NCI-H345 treated with DMSO at 0.1 percent for 48 hours (cell line): ENCODE measurements at regions not wholly inside any gene's neighbourhood (a gene's known extent, or its start where the extent isn't known, plus 50 kb on each side); places are given as distances from the start of the nearest gene placed in this dataset.
"Not testable (repeated sequence)": the region's sequence is repeated elsewhere in the genome, so short reads cannot be mapped to it uniquely, and the experiment has no call there.

ENCODE experiments used
- DNase-seq: peaks from one replicate; lab custom pipeline; 2025; ENCODE audit not compliant: unreplicated experiment; lab: John Stamatoyannopoulos, UW

DNA sequence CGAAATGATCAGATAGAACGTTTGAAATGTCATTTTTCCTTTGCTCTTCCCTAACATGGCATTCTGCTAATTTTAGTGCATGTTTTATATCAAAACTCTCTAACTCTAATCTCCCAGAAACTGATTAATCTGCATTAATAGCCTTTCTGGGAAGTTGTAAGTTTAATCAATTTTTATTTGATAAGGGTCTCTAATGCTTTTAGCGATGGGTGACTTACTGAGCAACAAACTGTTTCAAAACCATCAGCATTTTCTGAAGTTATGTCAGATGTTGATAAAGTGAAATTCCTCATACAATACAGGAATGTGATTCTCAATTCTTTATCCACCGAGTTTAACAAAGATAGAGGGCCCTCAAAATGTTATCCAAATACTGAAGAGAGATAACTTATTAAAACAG is 431.6 kb upstream of the CXADR start:
- no peak for DNase-seq

DNA sequence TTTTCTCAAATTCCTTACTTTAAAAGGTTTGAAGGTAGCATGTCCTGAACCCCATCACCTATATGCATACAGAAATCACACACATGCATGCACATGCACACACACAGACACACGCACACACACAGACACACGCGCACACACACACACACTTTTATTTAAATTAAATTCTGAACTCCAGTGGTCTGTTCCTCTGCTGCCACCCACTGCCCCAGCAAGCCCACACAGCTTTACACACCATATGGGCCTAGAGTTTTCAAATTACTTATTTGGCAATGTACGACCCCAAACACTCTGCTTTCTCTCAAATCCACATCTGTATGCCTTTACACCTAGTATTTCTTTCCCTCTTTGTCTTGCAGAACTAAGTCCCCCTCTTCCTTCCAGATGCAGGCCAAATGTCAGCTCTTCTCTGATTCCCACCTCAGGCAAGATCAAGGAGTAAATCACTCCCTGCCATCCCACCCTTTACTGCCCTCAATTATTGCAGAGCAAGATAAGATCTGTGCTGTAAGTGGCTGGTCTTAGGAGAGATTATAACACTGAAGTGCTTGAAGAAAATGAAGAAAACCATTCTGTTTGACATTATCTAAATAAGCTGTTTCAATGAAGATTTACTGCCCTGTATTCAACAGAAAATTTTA is 429.9 kb upstream of the CXADR start:
- no peak for DNase-seq

DNA sequence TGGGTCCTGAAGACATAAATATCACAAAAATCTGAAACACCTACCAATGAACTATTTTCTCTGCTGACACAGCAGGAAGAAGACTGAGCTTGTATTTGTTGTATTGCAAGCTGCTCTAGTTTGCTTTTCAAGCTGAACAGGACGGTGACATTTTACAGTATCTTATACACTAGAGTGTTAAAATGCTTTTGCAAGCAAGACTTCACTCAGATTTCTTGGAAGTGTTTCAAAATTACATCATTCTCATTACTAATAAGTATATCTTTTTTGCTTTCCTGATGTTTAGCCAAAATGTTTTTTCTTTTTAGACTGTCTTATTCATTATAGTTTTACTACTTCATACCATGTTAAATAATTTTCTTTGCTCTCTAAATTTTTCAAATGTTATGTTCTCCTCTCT is 427.1 kb upstream of the CXADR start:
- no peak for DNase-seq

DNA sequence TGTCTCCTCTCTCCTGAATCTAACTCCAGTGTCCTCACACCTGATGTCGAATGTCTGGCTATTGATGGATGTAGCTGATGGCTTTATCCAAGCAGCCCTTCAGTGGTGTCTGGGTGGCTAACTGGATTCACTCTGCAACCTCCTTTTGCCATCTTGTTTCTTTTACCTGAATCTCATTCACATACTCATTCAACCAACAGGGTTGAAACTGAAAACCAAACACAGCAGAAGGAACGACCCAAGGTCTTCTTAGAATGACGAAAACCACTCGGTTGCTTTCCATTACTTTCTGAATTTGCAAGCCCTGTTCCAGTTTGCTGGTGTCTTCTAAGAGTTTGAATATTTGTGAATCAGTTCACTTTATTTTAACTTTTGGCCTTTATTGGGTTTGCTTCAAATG is 424.3 kb upstream of the CXADR start:
- DNase-seq: no peak

DNA sequence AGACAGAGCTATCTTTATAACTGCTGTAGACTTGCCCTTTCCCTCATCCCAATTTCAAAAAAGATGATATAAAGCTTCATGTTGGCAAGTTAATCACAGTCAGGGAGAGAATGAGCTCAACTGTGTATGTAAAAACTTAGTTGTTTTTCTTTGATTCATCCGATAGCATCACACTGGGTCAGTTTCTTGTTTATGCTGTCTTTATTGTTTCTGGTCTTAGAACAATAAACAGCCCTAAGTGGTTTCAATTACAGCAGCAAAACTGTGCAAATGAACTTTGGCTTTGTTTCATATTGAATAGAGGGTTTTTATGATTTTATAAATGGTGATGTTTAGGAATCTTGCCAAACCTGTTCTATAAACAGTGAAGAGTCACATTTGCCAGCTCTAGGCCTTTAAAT is 423.8 kb upstream of the CXADR start:
- DNase-seq: no peak

DNA sequence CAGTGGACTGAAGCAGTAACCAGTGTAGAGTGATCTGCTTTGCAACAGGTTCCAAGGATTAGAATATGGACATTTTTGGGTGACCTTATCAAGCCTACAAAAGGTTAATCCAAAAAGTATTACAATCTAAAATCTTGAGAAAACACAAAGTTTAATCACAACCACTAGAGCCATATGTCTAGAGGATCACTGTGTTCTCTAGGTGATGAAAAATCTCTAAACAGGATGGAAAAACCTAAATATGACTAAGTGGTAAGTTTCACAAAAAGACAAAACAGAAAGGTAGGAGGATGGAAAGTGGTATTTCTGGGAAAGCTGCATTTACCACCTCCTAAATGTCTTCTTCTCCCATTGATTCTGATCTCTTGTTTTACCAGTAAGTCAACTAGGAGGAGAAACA is 411.1 kb upstream of the CXADR start:
- DNase-seq: no peak

DNA sequence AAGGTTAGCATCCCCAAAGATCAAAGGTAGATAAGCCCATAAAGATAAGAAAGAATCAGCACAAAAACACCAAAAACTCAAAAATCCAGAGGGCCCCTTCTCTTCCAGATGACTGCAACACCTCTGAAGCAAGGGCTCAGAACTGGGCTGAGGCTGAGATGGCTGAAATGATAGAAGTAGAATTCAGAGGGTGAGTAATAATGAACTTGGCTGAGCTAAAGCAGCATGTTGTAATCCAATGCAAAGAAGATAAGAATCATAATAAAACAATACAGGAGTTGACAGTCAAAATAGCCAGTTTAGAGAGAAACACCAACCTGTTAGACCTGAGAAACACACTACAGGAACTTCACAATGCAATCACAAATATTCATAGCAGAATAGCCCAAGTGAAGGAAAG is 406.9 kb upstream of the CXADR start:
- no peak for DNase-seq

DNA sequence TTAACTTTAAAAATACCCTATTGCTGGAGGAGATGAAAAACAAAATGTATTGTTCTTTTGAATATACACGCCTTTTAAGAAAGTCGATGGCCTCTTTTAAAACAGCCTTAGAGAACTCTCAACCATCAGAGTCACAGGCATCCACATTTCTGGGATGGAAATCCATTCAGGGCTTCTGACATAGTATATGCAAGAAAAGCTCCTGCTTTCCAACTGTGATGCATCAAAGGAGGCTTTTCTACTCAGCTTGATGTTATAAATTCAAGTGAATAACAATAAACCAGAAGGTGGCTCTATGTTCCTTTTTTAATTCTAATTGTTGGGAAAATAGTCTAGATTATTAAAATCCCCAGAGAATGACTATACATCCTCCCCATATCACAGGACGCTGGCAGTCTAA is 398.8 kb upstream of the CXADR start:
- DNase-seq: no peak

DNA sequence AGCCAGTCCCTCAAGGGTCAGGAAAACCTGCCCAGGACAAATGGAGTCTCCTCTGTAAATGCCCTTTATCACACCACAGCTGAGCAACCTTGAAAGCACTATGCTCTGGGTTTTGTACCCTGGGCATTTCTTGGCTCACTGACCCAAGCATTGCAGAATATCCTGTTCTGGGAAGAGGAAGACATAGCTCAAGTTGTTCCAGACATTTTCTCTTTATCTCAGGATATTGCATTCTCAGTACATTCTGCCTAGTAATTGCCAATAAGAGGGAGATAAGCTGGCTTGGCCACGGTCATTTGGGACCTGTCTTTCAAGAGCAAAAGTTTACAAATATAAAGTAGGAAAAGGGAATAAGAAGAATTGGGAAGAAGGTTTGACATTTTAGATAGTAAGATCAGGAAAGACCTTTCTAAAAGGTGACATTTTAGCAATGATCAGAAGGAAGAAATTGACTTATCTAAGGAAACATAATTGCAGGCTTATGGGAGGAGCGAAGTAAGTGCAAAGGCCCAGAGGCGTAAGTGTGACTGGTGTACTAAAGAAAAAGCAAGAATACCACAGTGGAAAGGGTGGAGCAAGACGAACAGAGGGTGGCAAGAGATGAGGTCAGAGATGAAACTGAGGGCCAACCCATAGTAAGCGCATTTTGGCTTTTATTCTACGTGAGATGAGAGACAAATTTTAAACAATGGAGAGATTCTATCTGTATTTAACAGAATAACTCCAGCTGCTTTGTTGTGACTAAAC is 394.0 kb upstream of the CXADR start:
- no peak for DNase-seq

DNA sequence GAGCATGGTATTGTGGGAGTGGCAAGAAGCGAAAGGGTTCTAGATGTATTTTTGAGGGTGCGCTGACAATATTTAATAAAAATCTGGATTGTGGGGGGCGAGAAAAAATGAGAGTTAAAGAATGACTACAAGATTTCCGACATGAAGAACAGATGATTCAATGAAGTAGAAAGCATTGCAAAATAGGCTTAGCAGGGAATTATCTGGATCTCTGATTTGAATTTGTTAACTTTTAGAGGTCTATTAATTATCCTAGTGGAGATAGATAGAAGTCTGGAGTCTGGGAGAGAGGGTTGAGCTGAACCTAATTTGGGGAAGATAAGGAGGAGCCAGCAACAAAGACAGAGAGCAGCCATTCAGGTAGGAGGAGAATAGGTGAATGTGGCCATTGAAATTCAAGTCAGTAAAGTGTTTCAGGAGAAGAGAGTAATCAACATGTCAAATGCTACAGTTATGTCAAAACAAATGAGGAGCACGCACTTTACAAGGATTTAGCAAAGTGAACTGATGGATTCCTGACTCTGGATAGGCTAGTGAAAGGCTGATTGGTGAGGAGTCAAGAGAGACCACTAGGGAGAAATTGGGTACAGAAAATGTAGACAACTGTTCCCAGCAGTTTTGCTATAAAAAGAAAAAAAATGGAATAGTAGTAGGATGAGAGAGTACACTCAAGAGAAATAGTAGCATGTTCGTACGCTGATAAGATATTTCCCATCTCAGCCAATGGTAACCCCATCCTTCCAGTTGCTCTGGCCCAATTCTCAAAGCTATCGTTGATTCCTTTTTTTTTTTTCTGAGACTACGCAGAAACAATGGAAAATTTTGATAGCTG is 393.2 kb upstream of the CXADR start:
- DNase-seq: no peak

DNA sequence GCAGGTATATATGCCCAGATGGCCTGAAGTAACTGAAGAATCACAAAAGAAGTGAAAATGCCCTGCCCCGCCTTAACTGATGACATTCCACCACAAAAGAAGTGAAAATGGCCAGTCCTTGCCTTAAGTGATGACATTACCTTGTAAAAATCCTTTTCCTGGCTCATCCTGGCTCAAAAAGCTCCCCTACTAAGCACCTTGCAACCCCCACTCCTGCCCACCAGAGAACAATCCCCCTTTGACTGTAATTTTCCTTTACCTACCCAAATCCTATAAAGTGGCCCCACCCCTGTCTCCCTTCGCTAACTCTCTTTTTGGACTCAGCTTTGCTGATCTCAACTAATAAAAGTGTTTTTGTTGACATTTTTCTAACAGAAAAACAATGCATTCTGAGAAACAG is 385.4 kb upstream of the CXADR start:
- not testable (repeated sequence) for DNase-seq

DNA sequence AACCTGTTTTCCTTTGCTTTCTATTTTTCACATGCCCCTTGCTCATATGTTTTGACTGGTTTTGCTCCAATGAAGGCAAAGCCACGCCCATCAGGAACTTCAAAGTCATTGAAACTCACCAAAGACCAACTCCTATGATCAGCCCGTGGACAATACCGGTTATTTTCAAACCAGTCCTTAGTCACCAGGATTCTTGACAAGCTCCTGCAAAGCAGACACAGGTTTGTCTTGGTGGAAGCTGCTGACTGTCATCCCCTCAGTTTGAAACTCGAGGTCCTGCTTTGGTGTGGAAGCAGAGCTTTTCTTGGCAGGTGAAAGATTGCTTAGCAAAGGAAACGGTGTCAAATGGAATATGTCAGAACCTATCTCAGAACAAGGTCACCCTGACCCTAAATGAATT is 384.7 kb upstream of the CXADR start:
- no peak for DNase-seq

DNA sequence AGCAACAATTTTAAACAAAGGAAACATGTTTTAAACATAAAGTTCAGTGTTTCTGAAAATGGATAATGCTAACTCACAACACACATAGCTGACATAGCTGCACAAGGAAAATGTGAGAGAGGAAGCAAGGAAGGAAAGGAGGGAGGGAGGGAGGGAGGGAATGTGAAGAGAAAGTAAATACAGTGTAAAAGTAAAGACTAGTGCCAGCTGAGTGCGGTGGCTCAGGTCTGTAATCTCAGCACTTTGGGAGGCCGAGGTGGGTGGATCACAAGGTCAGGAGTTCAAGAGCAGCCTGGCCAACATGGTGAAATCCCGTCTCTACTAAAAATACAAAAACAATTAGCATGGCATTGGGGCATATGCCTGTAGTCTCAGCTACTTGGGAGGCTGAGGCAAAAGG is 373.7 kb upstream of the CXADR start:
- DNase-seq: not testable (repeated sequence)

DNA sequence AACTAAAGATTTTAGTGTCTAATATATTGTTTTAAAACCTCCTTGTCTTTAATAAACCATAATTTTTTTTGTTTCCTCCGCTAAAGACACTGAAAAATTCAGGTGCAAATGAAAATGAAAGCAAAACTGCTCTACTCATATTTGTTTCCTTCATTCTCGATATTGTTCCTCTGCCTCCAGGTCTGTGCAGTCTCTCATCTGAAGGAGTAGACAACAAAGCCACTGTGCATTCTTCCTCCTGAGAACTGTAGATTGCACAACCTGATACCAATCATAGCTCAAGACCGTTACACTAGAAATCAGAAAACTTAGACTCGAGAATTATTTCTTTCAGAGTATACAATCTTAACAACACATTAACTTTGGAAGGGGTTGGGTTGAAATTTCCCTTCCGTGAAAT is 373.1 kb upstream of the CXADR start:
- no peak for DNase-seq

DNA sequence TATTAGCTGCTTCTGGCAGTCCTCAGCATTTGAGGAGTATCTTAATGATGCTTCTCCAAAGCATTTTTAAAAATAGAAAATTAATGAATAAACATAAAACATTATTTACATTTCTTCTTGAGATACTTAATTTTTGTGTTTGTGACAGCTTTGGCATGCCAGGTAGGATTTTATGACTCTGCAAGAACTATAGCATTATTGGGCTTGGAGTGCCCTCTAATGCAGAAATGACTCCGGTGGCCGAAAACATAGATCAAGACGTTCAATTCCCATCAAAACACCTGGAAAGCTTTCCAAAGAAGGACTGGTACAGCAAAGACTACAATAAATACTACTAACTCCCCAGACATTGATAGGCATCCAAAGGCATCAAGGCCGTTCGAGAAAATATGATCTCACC is 366.4 kb upstream of the CXADR start:
- no peak for DNase-seq

DNA sequence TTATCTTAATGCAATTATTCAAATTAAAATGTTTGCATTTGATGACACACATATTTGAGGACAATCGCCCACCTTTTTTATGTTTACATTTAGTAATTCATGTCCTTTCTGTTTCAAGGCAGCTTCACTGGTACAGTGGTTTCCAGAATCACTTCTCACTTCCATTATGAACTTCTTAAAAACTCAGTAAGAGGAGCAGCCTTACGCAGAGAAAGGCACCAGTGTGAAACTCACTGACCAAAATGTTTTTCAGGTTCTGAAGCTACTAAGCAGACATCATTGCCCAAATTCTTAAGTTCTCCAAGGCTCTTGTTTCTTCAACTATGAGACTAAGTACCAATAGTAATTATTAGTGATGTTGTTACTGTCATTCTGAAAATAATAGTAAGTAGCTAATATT is 353.1 kb upstream of the CXADR start:
- DNase-seq: no peak

DNA sequence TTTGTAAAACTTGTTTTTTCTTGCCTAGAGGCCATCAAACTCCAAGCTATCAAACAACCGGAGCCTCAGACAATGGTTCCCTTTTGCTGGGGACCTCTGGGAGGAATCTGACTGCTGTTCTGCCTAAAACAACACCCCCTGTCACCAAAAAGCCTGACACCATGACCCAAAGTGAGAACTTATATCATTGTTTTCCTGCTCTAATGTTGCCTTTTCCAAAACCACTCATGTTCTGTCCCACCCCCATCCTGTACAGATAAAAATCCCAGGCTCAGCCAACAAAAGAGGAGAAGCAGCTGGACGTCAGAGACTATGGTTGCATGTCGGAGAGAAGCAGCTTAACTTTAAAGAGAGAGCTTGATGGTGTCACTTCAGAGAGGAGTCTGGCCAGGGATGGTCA is 327.2 kb upstream of the CXADR start:
- DNase-seq: no peak

DNA sequence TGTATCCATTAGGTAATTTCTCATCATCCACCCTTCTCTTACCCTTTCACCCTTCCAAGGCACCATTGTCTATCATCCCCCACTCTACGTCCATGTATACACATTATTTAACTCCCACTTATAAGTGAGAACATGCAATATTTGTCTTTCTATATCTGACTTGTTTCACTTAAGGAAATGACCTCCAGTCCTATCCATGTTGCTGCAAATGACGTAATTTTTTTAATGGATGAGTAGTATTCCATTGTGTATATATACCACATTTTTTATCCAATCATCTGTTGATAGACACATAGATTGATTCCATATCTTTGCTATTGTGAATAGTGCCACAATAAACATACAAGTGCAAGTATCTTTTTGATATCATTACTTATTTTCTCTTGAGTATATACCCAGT is 322.9 kb upstream of the CXADR start:
- DNase-seq: no peak

DNA sequence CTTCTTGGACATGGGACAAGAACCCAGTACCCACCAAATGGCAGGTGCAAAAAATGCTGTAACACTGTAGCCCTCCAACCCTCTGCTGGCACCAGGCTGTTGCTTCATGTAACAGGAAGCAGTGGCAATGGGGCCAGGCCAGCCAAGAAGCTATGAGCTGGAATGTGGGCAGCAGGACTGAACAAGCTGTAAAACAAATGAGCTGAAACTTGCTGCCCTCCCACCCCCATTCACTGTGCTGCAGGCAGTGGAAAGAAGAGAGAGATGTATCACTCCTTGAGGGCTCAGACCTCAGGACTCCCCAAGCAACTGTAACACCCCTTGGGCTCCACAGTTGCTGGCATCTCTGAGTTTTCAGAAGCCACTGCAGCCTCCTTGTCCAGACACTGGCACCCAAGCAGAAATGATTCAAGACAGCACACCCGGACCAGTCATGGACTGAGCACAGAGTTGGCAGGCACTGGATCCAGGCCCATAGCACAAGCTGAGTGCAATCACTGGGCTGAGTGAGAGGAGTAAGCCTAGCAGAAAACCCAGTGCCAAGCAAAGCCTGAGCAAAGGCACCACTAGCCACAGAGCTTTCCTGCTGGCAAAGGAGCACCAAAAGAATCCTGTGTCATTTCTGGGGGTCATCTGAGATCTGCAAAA is 321.4 kb upstream of the CXADR start:
- DNase-seq: no peak

DNA sequence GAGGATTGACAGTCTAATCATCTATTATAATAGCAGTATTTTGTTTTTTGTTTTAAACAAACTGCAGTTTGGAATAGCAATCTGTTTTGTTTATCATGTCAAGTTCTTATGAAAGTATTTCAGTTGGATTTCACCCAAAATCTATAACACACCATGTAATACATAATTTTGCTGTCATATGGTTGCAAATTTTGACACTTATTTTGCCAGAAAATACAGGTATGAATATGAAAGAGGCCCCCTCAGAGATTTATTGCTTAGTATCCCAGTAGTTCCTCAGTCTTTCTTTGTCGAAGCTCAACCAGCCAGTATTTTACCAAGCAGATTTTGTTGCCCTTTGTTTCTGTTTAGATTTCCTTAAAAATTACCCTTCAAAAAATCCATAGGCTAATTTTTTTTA is 317.5 kb upstream of the CXADR start:
- no peak for DNase-seq

DNA sequence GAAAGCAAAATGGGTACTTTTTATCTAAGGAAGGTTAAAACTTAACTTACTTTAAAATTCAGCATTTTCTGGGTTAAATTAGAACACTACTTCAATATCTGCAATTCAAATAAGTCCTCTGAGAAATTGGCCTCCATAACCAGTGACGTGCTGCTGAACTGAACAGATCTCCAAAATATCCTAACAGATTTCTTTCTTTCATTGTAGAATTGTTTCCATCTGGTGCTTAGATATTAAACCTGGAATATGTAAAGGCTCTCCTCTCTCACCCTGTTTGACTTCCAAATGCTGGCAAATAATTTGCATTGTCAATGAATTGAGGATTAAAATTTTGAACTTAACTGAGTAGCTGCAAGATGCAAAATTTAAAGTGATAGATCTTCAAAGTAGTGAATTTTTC is 316.9 kb upstream of the CXADR start:
- no peak for DNase-seq

DNA sequence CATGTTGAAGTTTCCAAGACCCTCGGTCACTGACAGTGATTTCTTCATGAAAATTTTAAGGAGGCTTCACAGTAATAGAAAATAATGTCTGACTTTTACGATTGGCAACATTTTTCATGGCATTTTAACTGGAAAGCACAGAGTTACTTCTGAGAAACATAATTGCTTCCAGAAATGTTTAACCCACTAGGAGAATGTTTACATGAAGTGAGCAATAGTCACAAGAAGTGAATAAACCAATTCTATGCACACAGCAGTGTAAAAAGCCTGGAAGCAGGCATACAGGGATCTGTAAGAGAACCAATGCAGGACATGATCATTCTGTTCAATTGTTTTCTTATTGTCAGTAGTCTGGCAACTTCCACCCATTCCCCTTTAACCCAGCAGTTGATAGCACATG is 316.2 kb upstream of the CXADR start:
- DNase-seq: no peak
